CD8-positive, alpha-beta memory T cell (primary cell): ENCODE measurements at regions not wholly inside any gene's neighbourhood (a gene's known extent, or its start where the extent isn't known, plus 50 kb on each side); places are given as distances from the start of the nearest gene placed in this dataset.

Experiments
- CTCF ChIA-PET: fragments of 350-600 bp; sonication (Branson Sonifier 250); formaldehyde crosslinking; loops from one replicate; lab custom pipeline; 2021; ENCODE audit warnings: antibody characterized with exemption; lab: Charles Lee
- POLR2A ChIA-PET: fragments of 350-600 bp; sonication (Branson Sonifier 250); formaldehyde crosslinking; loops from one replicate; lab custom pipeline; 2021; ENCODE audit warnings: antibody characterized with exemption; lab: Charles Lee
- DNase-seq, 5 donors: peaks; one replicate each; pipeline versions ENCODE4 v3.0.0 to v3.0.0-alpha.2; 2020 to 2022; ENCODE audit warnings: mixed read lengths in 1 of 5
- H3K27ac ChIP-seq: one replicate; pipeline ENCODE4 v1.7.0; 2013; ENCODE audit warnings: low read depth, mild to moderate bottlenecking, low read length, moderate library complexity
- H3K27me3 ChIP-seq: 2 replicates; pipeline ENCODE4 v1.7.0; 2013; ENCODE audit warnings: low read length, mild to moderate bottlenecking; ENCODE audit not compliant: insufficient read depth, poor library complexity, severe bottlenecking
- H3K36me3 ChIP-seq: 2 replicates; pipeline ENCODE4 v1.7.0; 2013; ENCODE audit warnings: mild to moderate bottlenecking, low read length, moderate library complexity; ENCODE audit not compliant: insufficient read depth
- H3K4me1 ChIP-seq: 2 replicates; pipeline ENCODE4 v1.7.0; 2013; ENCODE audit warnings: mild to moderate bottlenecking, low read length, moderate library complexity; ENCODE audit not compliant: insufficient read depth
- H3K4me3 ChIP-seq: 2 replicates; pipeline ENCODE4 v1.7.0; 2013; ENCODE audit warnings: mild to moderate bottlenecking, low read length
- H3K9me3 ChIP-seq: 2 replicates; pipeline ENCODE4 v1.7.0; 2013; ENCODE audit warnings: mild to moderate bottlenecking, low read length
- H3K27ac Mint-ChIP-seq, 8 donors: one replicate each; pipeline ENCODE4 v1.8.0; 2020 to 2021; ENCODE audit warnings: mixed read lengths in 8 of 8, mild to moderate bottlenecking in 6 of 8, inconsistent platforms in 3 of 8, moderate library complexity in 3 of 8
- H3K27me3 Mint-ChIP-seq, 2 donors: one replicate each; pipeline ENCODE4 v1.8.0; 2020 to 2021; ENCODE audit warnings: mixed read lengths in 2 of 2, mild to moderate bottlenecking in 1 of 2, moderate library complexity in 1 of 2
- H3K36me3 Mint-ChIP-seq, 3 donors: one replicate each; pipeline ENCODE4 v1.8.0; 2020 to 2021; ENCODE audit warnings: mixed read lengths in 3 of 3, inconsistent platforms in 1 of 3, mild to moderate bottlenecking in 1 of 3
- H3K4me1 Mint-ChIP-seq, 3 donors: one replicate each; pipeline ENCODE4 v1.8.0; 2020 to 2021; ENCODE audit warnings: mixed read lengths in 3 of 3, inconsistent platforms in 1 of 3, mild to moderate bottlenecking in 1 of 3
- H3K4me3 Mint-ChIP-seq, 7 donors: one replicate each; pipeline ENCODE4 v1.8.0; 2020 to 2021; ENCODE audit warnings: mixed read lengths in 7 of 7, mild to moderate bottlenecking in 6 of 7, moderate library complexity in 4 of 7, inconsistent platforms in 2 of 7
- H3K9me3 Mint-ChIP-seq, 5 donors: one replicate each; pipeline ENCODE4 v1.8.0; 2020 to 2022; ENCODE audit warnings: mixed read lengths in 5 of 5, mild to moderate bottlenecking in 3 of 5, moderate library complexity in 2 of 5, inconsistent platforms in 1 of 5

- Mint-ChIP-seq H3K9me3 (no peaks in the 10 kb centered on the region), H3K36me3 (no peaks in the 10 kb centered on the region), H3K4me1 (no peaks in the 10 kb centered on the region), H3K27me3 (peaks cover 2 to 20% of the 10 kb centered on the region in 2 donors), H3K4me3 (no peak overlapping the region), H3K27ac (peak overlapping the region in 1 of 8 donors; percentile 24)
- no peaks in the 10 kb centered on the region for H3K9me3 ChIP-seq
- CTCF ChIA-PET: interaction anchor here (1.1 to 1.5 kb wide), 4 partner anchors 8 to 732 kb away, joined by 3 to 6 read pairs (median 3); no protein-coding TSS in a partner anchor
- POLR2A ChIA-PET: no interaction called here
- no peak for DNase-seq
- H3K4me1 ChIP-seq: no peaks in the 10 kb centered on the region
- no peaks in the 10 kb centered on the region for H3K36me3 ChIP-seq
- H3K27ac ChIP-seq: no peak overlapping the region
- H3K27me3 ChIP-seq: no peaks in the 10 kb centered on the region
- H3K4me3 ChIP-seq: no peak overlapping the region
Observed at GRCh38 chr12:97309921-97310320, 152.7 kb upstream of the RMST start.

GRCh38 chr12:97312570-97313135 is 150.0 kb upstream of the RMST start:
- Histone ChIP-seq H3K9me3 (no peaks in the 10 kb centered on the region), H3K27ac (no peak overlapping the region), H3K4me3 (no peak overlapping the region), H3K27me3 (no peaks in the 10 kb centered on the region), H3K36me3 (no peaks in the 10 kb centered on the region), H3K4me1 (no peaks in the 10 kb centered on the region)
- no peak for DNase-seq
- Mint-ChIP-seq H3K4me3 (no peak overlapping the region), H3K4me1 (no peaks in the 10 kb centered on the region), H3K36me3 (no peaks in the 10 kb centered on the region), H3K9me3 (no peaks in the 10 kb centered on the region), H3K27ac (no peak overlapping the region), H3K27me3 (peaks cover 2 to 36% of the 10 kb centered on the region in 2 donors)
- ChIA-PET POLR2A (no interaction called here), CTCF (no interaction called here)

- no peaks in the 10 kb centered on the region for H3K9me3 ChIP-seq
- Mint-ChIP-seq H3K4me1 (no peaks in the 10 kb centered on the region), H3K9me3 (no peaks in the 10 kb centered on the region), H3K36me3 (no peaks in the 10 kb centered on the region), H3K27ac (no peak overlapping the region), H3K4me3 (no peak overlapping the region), H3K27me3 (peaks cover 3 to 36% of the 10 kb centered on the region in 2 donors)
- no peaks in the 10 kb centered on the region for H3K4me1 ChIP-seq
- H3K27me3 ChIP-seq: no peaks in the 10 kb centered on the region
- ChIA-PET CTCF (no interaction called here), POLR2A (no interaction called here)
- H3K4me3 ChIP-seq: no peak overlapping the region
- H3K27ac ChIP-seq: no peak overlapping the region
- no peak for DNase-seq
- H3K36me3 ChIP-seq: no peaks in the 10 kb centered on the region
Observed at GRCh38 chr12:97313471-97314190, 149.0 kb upstream of the RMST start.

GRCh38 chr12:97316321-97316720 is 146.3 kb upstream of the RMST start:
- Mint-ChIP-seq H3K4me3 (no peak overlapping the region), H3K9me3 (no peaks in the 10 kb centered on the region), H3K36me3 (no peaks in the 10 kb centered on the region), H3K27me3 (peaks cover 4 to 28% of the 10 kb centered on the region in 2 donors), H3K27ac (no peak overlapping the region), H3K4me1 (no peaks in the 10 kb centered on the region)
- Histone ChIP-seq H3K9me3 (no peaks in the 10 kb centered on the region), H3K27ac (no peak overlapping the region), H3K27me3 (no peaks in the 10 kb centered on the region), H3K4me1 (no peaks in the 10 kb centered on the region), H3K36me3 (no peaks in the 10 kb centered on the region), H3K4me3 (no peak overlapping the region)
- CTCF ChIA-PET: no interaction called here
- DNase-seq: no peak
- POLR2A ChIA-PET: no interaction called here

DNA sequence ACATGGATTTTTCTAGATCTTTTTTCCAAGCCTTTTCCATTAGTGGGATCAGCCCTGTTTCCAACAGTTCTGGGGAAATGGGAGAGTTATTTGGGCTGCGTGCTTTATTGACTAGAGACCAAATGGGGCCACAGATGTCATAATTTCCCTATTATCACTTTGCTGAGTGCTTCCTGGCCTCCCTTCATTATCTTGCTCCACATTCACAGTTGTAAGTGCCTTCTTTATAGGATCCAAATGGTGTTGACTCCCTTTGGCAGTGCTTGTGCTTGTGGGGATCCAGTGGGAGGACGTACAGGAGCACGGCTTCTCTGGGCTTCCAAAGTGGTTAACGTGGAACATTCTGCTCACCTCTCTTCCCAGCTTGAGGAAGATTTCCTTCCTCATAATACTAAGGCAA is 141.0 kb upstream of the RMST start:
- Mint-ChIP-seq H3K4me3 (no peak overlapping the region), H3K9me3 (no peaks in the 10 kb centered on the region), H3K36me3 (no peaks in the 10 kb centered on the region), H3K4me1 (no peaks in the 10 kb centered on the region), H3K27me3 (peaks cover 5 to 19% of the 10 kb centered on the region in 2 donors), H3K27ac (no peak overlapping the region)
- CTCF ChIA-PET: no interaction called here
- DNase-seq: no peak
- Histone ChIP-seq H3K4me3 (no peak overlapping the region), H3K4me1 (no peaks in the 10 kb centered on the region), H3K27ac (no peak overlapping the region), H3K27me3 (no peaks in the 10 kb centered on the region), H3K36me3 (no peaks in the 10 kb centered on the region), H3K9me3 (no peaks in the 10 kb centered on the region)
- POLR2A ChIA-PET: no interaction called here

DNA sequence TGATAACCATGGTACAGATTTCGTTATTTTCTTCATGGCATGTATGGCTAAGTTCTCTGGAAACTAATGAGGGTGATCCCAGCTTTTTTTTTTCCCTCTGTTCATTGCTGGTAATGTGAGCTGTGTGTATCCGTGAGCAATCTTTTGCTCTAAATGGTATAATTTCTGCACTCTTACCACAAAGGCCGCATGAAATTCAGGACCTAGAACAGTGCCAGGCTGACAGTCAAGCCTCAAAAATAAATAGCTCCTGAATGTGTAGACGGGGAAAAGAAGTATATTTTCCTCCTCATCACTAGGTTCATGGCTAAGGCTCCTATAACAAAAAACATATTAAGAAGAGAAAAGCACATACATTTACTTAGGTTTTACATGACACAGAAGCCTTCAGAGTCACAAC is 140.2 kb upstream of the RMST start:
- no peaks in the 10 kb centered on the region for H3K9me3 Mint-ChIP-seq
- Histone ChIP-seq H3K27ac (no peak overlapping the region), H3K4me1 (no peaks in the 10 kb centered on the region), H3K27me3 (no peaks in the 10 kb centered on the region), H3K9me3 (no peaks in the 10 kb centered on the region), H3K4me3 (no peak overlapping the region), H3K36me3 (no peaks in the 10 kb centered on the region)
- DNase-seq: no peak
- peaks cover 8 to 18% of the 10 kb centered on the region in 2 donors for H3K27me3 Mint-ChIP-seq
- H3K4me3 Mint-ChIP-seq: no peak overlapping the region
- no peaks in the 10 kb centered on the region for H3K36me3 Mint-ChIP-seq
- no peaks in the 10 kb centered on the region for H3K4me1 Mint-ChIP-seq
- POLR2A ChIA-PET: no interaction called here
- no peak overlapping the region for H3K27ac Mint-ChIP-seq
- CTCF ChIA-PET: no interaction called here

DNA sequence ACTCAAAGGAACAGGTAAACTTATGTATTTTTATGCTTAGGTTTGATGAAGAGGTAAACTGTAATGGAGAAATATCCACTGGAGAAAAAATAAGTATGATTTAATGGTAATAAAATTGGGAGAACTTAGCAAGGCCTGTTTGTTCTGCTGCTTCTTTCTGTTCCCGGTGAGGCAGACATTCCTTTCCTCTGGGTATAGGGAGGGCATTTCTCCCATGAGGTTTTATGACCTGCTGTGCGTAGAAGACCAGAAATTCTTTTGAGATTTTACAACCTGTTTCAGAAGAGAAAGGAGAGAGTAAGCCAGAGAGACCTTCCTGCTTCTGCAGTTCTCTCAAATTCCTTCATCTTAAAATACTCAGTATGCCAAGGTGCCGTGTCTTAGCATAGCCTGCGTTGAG is 139.4 kb upstream of the RMST start:
- H3K27ac ChIP-seq: no peak overlapping the region
- Mint-ChIP-seq H3K36me3 (no peaks in the 10 kb centered on the region), H3K4me3 (no peak overlapping the region), H3K27me3 (peaks cover 9 to 20% of the 10 kb centered on the region in 2 donors), H3K27ac (no peak overlapping the region), H3K4me1 (no peaks in the 10 kb centered on the region), H3K9me3 (no peaks in the 10 kb centered on the region)
- H3K9me3 ChIP-seq: no peaks in the 10 kb centered on the region
- no peak overlapping the region for H3K4me3 ChIP-seq
- POLR2A ChIA-PET: no interaction called here
- no peaks in the 10 kb centered on the region for H3K36me3 ChIP-seq
- no peaks in the 10 kb centered on the region for H3K4me1 ChIP-seq
- no peak for DNase-seq
- CTCF ChIA-PET: no interaction called here
- H3K27me3 ChIP-seq: no peaks in the 10 kb centered on the region

GRCh38 chr12:97324471-97324870 is 138.1 kb upstream of the RMST start:
- Histone ChIP-seq H3K9me3 (no peaks in the 10 kb centered on the region), H3K4me1 (no peaks in the 10 kb centered on the region), H3K4me3 (no peak overlapping the region), H3K27me3 (no peaks in the 10 kb centered on the region), H3K36me3 (no peaks in the 10 kb centered on the region), H3K27ac (no peak overlapping the region)
- Mint-ChIP-seq H3K36me3 (no peaks in the 10 kb centered on the region), H3K9me3 (no peaks in the 10 kb centered on the region), H3K4me1 (no peaks in the 10 kb centered on the region), H3K27me3 (peaks cover 9 to 20% of the 10 kb centered on the region in 2 donors), H3K4me3 (no peak overlapping the region), H3K27ac (no peak overlapping the region)
- POLR2A ChIA-PET: no interaction called here
- CTCF ChIA-PET: no interaction called here
- no peak for DNase-seq
